WTC11 (cell line): ENCODE measurements at regions not wholly inside any gene's neighbourhood (a gene's known extent, or its start where the extent isn't known, plus 50 kb on each side); places are given as distances from the start of the nearest gene placed in this dataset.

ENCODE experiments used
- ATAC-seq: fragments of 200-7000 bp; cut with Tn5 transposase; 2 replicates; pipeline ENCODE4 v1.10.0; 2021; ENCODE audit warnings: mild to moderate bottlenecking, moderate library complexity
- CTCF ChIA-PET: fragments of 300-600 bp; sonication (Branson Sonifier 250); formaldehyde crosslinking; loops from one replicate; lab custom pipeline; 2021; ENCODE audit warnings: antibody characterized with exemption; lab: Charles Lee
- POLR2A ChIA-PET: fragments of 350-600 bp; sonication (Branson Sonifier 250); formaldehyde crosslinking; loops from one replicate; lab custom pipeline; 2021; ENCODE audit warnings: antibody characterized with exemption; lab: Charles Lee
- DNase-seq: peaks from one replicate; pipeline ENCODE4 v3.0.0; 2021; ENCODE audit warnings: low spot score
- H3K27ac Mint-ChIP-seq: 2 replicates; pipeline ENCODE4 v1.8.0; 2021; ENCODE audit warnings: mixed read lengths
- H3K27me3 Mint-ChIP-seq: 2 replicates; pipeline ENCODE4 v1.8.0; 2021; ENCODE audit warnings: low read depth, mild to moderate bottlenecking, moderate library complexity, mixed read lengths
- H3K36me3 Mint-ChIP-seq: 2 replicates; pipeline ENCODE4 v1.8.0; 2021; ENCODE audit warnings: mixed read lengths
- H3K4me1 Mint-ChIP-seq: 2 replicates; pipeline ENCODE4 v1.8.0; 2022; ENCODE audit warnings: mixed read lengths
- H3K4me3 Mint-ChIP-seq: 2 replicates; pipeline ENCODE4 v1.8.0; 2021; ENCODE audit warnings: mild to moderate bottlenecking, moderate library complexity, mixed read lengths
- H3K9me3 Mint-ChIP-seq: 2 replicates; pipeline ENCODE4 v1.8.0; 2021; ENCODE audit warnings: mixed read lengths
- ATF2 ChIP-seq: sonication (generic); formaldehyde crosslinking; IDR thresholded peaks from 2 replicates; pipeline ENCODE4 v1.8.1; 2022; ENCODE audit warnings: low read depth, missing genetic modification reagents, borderline replicate concordance
- ATF6 ChIP-seq: sonication (generic); formaldehyde crosslinking; IDR thresholded peaks from 2 replicates; pipeline ENCODE4 v1.8.1; 2023; ENCODE audit warnings: mild to moderate bottlenecking, missing genetic modification reagents
- CREB1 ChIP-seq: sonication (generic); formaldehyde crosslinking; IDR thresholded peaks from 2 replicates; pipeline ENCODE4 v1.8.0; 2023; ENCODE audit warnings: mild to moderate bottlenecking, missing genetic modification reagents
- E2F4 ChIP-seq: sonication (generic); formaldehyde crosslinking; IDR thresholded peaks from 2 replicates; pipeline ENCODE4 v1.8.1; 2022; ENCODE audit warnings: low read depth, mild to moderate bottlenecking, moderate library complexity, missing genetic modification reagents, borderline replicate concordance
- FOXP4 ChIP-seq: sonication (generic); formaldehyde crosslinking; IDR thresholded peaks from 2 replicates; pipeline ENCODE4 v1.8.0; 2022; ENCODE audit warnings: mild to moderate bottlenecking, missing genetic modification reagents
- HMGXB4 ChIP-seq: sonication (generic); formaldehyde crosslinking; IDR thresholded peaks from 2 replicates; pipeline ENCODE4 v1.8.1; 2023; ENCODE audit warnings: mild to moderate bottlenecking, moderate library complexity, missing genetic modification reagents
- IRF1 ChIP-seq: sonication (generic); formaldehyde crosslinking; IDR thresholded peaks from 2 replicates; pipeline ENCODE4 v1.8.0; 2023; ENCODE audit warnings: missing genetic modification reagents
- JAZF1 ChIP-seq: fragments of 250-450 bp; sonication (Bioruptor Pico); IDR thresholded peaks from 2 replicates; pipeline ENCODE4 v1.9.0; 2021; ENCODE audit warnings: moderate library complexity, mild to moderate bottlenecking, inconsistent platforms
- NFE2L1 ChIP-seq: sonication (generic); formaldehyde crosslinking; IDR thresholded peaks from 2 replicates; pipeline ENCODE4 v1.8.1; 2023; ENCODE audit warnings: missing genetic modification reagents
- RORB ChIP-seq: fragments of 250-450 bp; sonication (Bioruptor Pico); IDR thresholded peaks from 2 replicates; pipeline ENCODE4 v1.9.0; 2021; ENCODE audit warnings: mild to moderate bottlenecking
- TP53 ChIP-seq: sonication (generic); formaldehyde crosslinking; IDR thresholded peaks from 2 replicates; pipeline ENCODE4 v1.8.1; 2023; ENCODE audit warnings: mild to moderate bottlenecking, missing genetic modification reagents
- ZNF138 ChIP-seq: sonication (generic); formaldehyde crosslinking; conservative IDR thresholded peaks from 2 replicates; pipeline ENCODE4 v1.8.1; 2022; ENCODE audit warnings: mild to moderate bottlenecking, moderate library complexity, missing genetic modification reagents
- ZNF263 ChIP-seq: sonication (generic); formaldehyde crosslinking; IDR thresholded peaks from 2 replicates; pipeline ENCODE4 v1.8.1; 2022; ENCODE audit warnings: low read depth, mild to moderate bottlenecking, moderate library complexity, missing genetic modification reagents
- ZNF396 ChIP-seq: fragments of 250-450 bp; sonication (Bioruptor Pico); IDR thresholded peaks from 2 replicates; pipeline ENCODE4 v1.8.0; 2021; ENCODE audit warnings: mild to moderate bottlenecking, moderate library complexity, borderline replicate concordance
- ZNF423 ChIP-seq: fragments of 250-450 bp; sonication (Bioruptor Pico); IDR thresholded peaks from 2 replicates; pipeline ENCODE4 v2.1.2; 2022; ENCODE audit warnings: mild to moderate bottlenecking, moderate library complexity
- ZNF512 ChIP-seq: sonication (generic); formaldehyde crosslinking; IDR thresholded peaks from 2 replicates; pipeline ENCODE4 v1.8.1; 2022; ENCODE audit warnings: missing genetic modification reagents, borderline replicate concordance

GRCh38 chr10:5274795-5275194 lies 78.2 kb downstream of the AKR1C4 start:
- H3K4me1 Mint-ChIP-seq, result no peaks in the 10 kb centered on the region

More at GRCh38 chr10:5274795-5275194, 78.2 kb downstream of the AKR1C4 start:
- ChIA-PET POLR2A (no interaction called here), CTCF (no interaction called here)
- H3K36me3 Mint-ChIP-seq, result no peaks in the 10 kb centered on the region
- H3K27me3 Mint-ChIP-seq, result no peaks in the 10 kb centered on the region
- no peak for ATAC-seq
- H3K4me3 Mint-ChIP-seq, result no peak overlapping the region
- H3K27ac Mint-ChIP-seq, result no peak overlapping the region
- peaks cover 18% of the 10 kb centered on the region for H3K9me3 Mint-ChIP-seq
- TF ChIP-seq HMGXB4 (CRISPR knock-in tag) (no peak), FOXP4 (CRISPR knock-in tag) (no peak), JAZF1 (CRISPR knock-in tag) (no peak), NFE2L1 (CRISPR knock-in tag) (no peak), ZNF512 (no peak), CREB1 (CRISPR knock-in tag) (no peak), RORB (CRISPR knock-in tag) (no peak), IRF1 (no peak), ATF6 (CRISPR knock-in tag) (no peak), ZNF263 (CRISPR knock-in tag) (no peak), ATF2 (CRISPR knock-in tag) (no peak), E2F4 (no peak), ZNF423 (no peak), ZNF138 (CRISPR knock-in tag) (no peak), TP53 (CRISPR knock-in tag) (no peak), ZNF396 (CRISPR knock-in tag) (no peak)
- no peak for DNase-seq
